GM18511 (cell line): ENCODE measurements at regions not wholly inside any gene's neighbourhood (a gene's known extent, or its start where the extent isn't known, plus 50 kb on each side); places are given as distances from the start of the nearest gene placed in this dataset.

Source experiments
- ATAC-seq: cut with Tn5 transposase; IDR thresholded peaks from one replicate; pipeline ENCODE4 v1.9.1; 2021; ENCODE audit warnings: mild to moderate bottlenecking, moderate library complexity; ENCODE audit not compliant: unreplicated experiment

- no peak for ATAC-seq
These were observed 274.4 kb downstream of the CDCA7 start for GRCh38 chr2:173629076-173629475.

GRCh38 chr2:173630425-173631126 is 275.9 kb downstream of the CDCA7 start:
- no peak for ATAC-seq

- no peak for ATAC-seq
These were observed 276.4 kb downstream of the CDCA7 start for GRCh38 chr2:173631127-173631460.

GRCh38 chr2:173644146-173644545 is 289.5 kb downstream of the CDCA7 start:
- no peak for ATAC-seq

- no peak for ATAC-seq
These were observed 293.1 kb downstream of the CDCA7 start for GRCh38 chr2:173647681-173648311.

GRCh38 chr2:173648816-173649215 is 294.1 kb downstream of the CDCA7 start:
- ATAC-seq = no peak

GRCh38 chr2:173649527-173650219 is 295.0 kb downstream of the CDCA7 start:
- no peak for ATAC-seq

- no peak for ATAC-seq
These were observed 297.2 kb downstream of the CDCA7 start for GRCh38 chr2:173651891-173652290.

GRCh38 chr2:173652311-173652710 is 297.6 kb downstream of the CDCA7 start:
- ATAC-seq = no peak

- no peak for ATAC-seq
These were observed 298.2 kb downstream of the CDCA7 start for GRCh38 chr2:173652767-173653431.

- no peak for ATAC-seq
These were observed 298.7 kb downstream of the CDCA7 start for GRCh38 chr2:173653432-173653805.

- no peak for ATAC-seq
These were observed 299.7 kb downstream of the CDCA7 start for GRCh38 chr2:173654161-173654895.

GRCh38 chr2:173654896-173655265 is 300.2 kb downstream of the CDCA7 start:
- ATAC-seq = no peak

GRCh38 chr2:173656086-173656485 is 301.4 kb downstream of the CDCA7 start:
- ATAC-seq = no peak

- no peak for ATAC-seq
These were observed 303.5 kb downstream of the CDCA7 start for GRCh38 chr2:173657996-173658717.

GRCh38 chr2:173658946-173659371 is 304.3 kb downstream of the CDCA7 start:
- ATAC-seq = no peak

GRCh38 chr2:173659509-173659908 is 304.8 kb downstream of the CDCA7 start:
- ATAC-seq = no peak

GRCh38 chr2:173661586-173661985 is 303.6 kb downstream of the SP3 start:
- ATAC-seq = no peak

- no peak for ATAC-seq
These were observed 301.8 kb downstream of the SP3 start for GRCh38 chr2:173663353-173663752.

- no peak for ATAC-seq
These were observed 301.2 kb downstream of the SP3 start for GRCh38 chr2:173663835-173664512.
